NCI-H774 (cell line): ENCODE measurements at regions not wholly inside any gene's neighbourhood (a gene's known extent, or its start where the extent isn't known, plus 50 kb on each side); places are given as distances from the start of the nearest gene placed in this dataset.
"Not testable (repeated sequence)": the region's sequence is repeated elsewhere in the genome, so short reads cannot be mapped to it uniquely, and the experiment has no call there.

Experiments
- DNase-seq: peaks from one replicate; lab custom pipeline; 2025; lab: John Stamatoyannopoulos, UW

- DNase-seq = no peak
Observed at GRCh38 chr14:31911160-31911559, 165.9 kb upstream of the ARHGAP5 start.

GRCh38 chr14:31913370-31913769 lies 163.7 kb upstream of the ARHGAP5 start:
- no peak for DNase-seq

GRCh38 chr14:31918289-31918688 lies 158.8 kb upstream of the ARHGAP5 start:
- DNase-seq = not testable (repeated sequence)

DNA sequence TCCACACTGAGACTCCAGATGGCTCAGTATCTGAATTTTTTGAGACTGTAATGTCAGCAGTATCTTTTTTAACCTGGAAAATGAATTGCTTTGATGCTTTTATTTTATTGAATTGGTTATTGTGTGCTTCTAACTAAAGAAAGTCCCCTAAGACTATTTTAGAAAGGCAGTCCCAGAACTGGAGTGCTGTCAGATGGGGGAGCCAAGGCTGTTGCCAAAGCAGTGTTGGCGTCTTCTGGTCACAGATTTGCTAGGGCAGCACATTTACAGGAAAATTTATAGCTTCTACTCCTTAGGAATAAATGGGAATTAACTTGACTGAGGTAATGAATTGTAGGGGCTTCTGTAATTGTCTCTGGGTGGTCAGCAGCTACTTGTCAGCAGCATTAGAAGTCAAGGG lies 157.1 kb upstream of the ARHGAP5 start:
- DNase-seq = no peak

DNA sequence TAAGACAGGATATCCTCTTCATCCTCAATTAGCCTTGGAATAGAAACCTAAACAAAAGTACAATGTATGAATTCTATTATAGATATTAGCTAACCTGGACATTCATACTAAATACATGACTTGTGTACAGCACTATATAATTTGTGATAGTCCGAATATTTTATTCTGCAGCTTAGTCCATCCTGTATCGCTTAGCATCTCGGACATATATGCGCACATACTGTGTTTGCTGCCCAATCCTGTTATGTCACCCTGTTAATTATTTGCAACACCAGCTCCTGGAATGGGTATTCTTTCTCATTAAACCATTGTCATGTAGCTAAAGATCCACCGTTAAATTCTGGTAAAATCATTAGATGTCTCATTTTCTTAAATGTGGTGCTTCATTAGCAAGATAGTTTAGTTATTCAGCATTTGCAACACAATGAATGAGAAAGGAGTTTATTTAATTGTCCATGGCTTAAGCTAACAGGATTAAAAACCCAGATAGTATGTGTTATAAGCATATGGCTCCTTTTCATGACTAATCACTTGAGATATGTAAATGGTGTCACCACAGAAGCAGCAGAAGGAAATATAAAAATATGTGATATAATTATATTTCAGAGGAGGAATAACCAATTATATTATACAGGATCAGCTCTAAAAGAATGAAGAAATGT lies 156.0 kb upstream of the ARHGAP5 start:
- no peak for DNase-seq

DNA sequence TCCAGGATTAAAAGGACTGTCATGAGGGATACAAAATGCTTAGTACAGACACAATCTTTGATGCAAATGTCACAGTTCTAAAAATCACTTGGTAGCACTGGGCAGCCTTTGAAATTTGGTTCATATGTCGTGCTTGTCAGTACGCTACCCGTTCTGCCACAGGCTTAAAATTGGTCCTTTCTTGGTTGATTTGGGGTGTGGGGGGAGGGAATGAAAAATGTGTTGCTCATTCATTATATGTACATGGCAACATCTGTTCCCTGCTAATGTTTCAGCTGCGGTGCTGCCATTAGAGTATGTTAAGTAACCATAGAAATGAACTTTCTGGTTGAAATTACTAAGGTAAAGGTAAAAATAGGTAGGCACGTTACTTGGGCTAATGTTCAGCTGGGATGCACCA lies 155.4 kb upstream of the ARHGAP5 start:
- no peak for DNase-seq

DNA sequence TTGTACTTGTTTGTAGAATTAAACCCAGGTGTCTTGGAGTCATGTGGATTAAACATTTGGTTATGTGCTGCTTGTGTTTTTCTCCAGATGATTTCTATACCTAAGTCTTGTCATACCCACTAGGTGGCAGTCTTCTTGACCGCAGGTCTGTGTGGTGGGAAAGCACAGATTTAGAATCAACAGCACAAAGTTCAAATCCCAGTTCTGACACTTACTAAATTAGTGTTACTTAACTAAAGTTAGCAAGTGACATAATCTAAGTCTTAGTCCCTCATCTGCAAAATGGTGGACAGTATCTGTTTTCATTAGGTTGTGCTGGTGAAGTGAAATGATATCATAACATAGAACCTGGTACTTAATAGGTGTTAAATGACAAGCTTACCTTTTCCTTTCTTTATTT lies 151.0 kb upstream of the ARHGAP5 start:
- DNase-seq = peak; percentile 16

DNA sequence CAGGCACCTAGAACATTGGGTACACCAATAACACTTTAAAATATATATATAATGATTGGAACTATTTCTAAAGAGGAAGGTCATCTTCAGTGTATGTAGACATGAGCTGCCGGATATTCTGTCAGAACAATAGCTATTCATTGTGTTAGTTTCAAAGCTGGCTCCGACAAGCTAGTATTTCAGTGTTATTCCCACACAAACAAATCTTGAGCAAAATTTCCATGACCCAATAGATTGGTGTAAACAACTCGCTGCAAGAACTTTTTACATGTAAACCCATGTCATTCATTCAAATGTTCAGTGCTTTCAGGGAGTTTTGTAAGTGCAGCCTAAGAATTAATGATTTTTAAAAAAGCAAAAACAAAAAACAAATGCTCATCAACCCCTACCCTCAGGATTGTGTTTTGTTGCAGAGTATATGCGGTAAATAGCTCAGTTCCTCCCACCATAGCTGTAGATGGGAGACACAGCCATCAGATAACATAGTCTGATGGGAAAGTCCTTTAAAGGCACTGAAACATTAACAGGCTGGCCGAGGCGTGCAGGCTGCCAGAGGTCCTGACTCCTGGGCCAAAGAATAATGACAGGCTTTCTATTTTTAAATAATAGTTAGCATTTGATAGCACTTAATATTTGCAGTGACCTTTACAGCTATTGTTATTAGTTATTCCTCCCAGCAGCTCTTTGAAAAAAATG lies 150.3 kb upstream of the ARHGAP5 start:
- no peak for DNase-seq

- DNase-seq = no peak
Observed at GRCh38 chr14:31927348-31927832, 149.7 kb upstream of the ARHGAP5 start.

- DNase-seq = no peak
Observed at GRCh38 chr14:31930070-31930469, 147.0 kb upstream of the ARHGAP5 start.

DNA sequence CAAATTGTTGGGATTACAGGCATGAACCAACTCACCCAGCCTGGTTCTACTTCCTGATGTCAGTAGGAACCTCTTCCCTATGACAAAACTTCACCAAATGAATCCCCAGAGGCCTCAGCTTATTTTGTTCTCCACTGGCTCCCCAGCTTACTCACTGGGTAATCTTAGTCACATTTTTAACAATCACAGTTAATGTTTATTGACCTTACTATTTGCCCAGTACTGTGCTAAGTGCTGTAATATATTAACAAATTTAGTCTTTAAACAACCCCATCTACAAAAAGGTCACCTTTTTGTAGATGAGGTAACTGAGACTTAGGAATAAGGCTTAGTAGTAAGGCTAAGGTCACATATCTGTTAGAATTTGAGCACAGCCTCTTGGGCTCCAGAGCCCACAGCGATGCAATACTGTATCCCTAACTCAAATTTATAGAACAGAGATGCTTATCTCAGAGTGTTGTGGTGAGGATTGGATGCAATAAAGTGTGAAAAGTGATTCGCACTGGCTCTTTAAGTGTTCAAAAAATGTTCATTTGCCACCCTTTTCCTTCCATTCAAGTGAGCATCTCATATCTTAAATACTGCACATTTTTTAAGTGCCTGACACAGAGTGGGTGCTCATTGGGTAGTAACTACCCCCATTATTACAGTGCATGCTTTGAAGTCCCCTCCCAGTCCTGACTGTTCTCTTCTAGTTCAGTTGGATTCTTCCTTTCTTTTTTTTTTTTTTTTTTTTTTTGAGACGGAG lies 146.4 kb upstream of the ARHGAP5 start:
- DNase-seq = no peak

DNA sequence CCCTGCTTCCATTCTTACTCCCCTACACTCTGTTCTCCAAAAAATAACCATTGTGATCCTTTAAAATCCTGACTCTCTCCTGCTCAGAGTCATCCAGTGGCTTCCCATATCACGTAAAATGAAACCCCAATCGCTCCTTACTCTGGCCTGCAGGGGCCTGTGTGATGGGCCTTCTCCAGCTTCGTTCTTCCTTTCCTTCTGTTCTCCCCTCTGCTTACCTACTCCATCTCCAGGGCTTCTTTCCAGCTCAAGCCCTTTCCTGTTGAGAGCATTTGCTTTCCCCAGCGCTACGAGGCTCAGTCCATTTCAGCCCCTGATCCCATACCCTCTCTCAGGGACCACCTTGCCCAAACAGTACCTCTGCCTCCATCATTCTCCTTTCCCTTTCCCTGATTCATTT lies 144.4 kb upstream of the ARHGAP5 start:
- DNase-seq = no peak

DNA sequence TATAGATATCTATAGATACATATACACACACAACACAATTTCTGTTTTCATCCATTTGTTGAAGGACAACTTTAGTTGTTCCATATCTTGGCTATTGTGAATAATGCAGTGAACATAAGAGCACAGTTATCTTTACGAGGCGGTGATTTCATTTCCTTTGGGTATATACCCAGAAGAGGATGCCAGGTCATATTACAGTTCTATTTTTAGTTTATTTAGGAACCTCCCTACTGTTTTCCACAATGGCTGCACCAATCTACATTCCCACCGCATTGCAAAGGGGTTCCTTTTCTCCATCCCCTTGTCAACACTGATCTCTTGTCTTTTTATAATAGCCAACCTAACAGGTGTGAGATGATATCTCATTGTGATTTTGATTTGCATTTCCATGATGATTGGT lies 143.4 kb upstream of the ARHGAP5 start:
- no peak for DNase-seq

DNA sequence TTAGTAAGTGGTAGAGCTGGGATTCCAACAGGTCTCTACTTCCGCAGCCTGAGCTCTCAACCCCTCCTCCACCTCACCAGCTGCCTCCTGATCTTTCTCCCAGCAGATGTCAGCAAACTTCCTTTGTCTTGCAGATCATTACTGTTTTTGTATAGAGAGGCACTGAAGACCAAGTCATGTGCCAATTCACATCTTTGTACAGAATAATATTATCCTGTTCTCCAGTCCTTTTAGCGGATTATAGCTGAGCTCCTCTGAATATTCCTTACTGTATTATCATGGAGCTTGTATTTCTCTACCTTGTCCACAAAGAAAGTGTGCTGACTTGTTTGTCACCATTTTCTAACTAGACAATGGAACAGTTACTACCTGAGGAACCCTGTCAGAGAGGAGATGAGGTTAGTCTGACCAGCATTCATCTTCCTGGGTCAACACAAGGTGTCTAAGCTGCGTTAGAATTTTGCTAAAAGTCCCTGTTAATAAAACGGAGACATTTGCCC lies 142.3 kb upstream of the ARHGAP5 start:
- peak; percentile 39 for DNase-seq

DNA sequence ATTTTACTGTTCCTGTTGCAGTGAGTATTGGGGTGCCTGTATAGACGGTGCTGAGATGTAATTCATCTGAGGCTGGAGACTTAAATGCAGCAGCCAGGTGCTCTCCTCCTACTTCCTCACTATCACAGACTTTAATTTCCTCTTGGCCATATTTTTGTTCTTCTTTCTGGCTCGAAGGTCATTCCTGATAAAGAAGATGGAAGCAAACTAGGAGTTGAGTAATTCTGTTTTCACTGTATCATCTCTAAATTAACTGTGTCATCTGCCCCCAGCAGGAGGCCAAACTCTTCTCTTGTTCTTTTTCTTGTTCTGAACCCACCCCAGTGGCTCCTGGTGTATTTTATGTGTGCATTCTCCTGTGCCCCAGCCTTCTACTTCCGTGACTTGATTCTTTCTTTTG lies 141.7 kb upstream of the ARHGAP5 start:
- no peak for DNase-seq

DNA sequence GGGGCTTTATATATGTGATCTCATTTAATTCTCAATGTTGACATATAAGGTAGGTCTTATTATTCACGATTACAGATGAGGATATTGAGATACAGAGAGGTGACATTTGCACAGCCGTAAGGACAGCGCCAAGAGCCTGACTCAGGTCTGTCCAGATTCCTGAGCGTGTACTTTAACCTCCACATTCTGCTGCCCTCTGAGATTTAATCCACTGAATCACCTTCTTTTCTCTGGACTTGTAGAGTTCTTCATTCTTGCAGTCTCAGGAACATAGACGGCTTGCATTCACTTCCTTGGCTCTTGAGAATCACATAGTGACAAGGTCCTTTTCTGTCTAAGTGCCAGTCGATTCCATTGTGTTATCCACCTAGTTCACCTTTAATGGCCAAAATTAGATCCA lies 141.0 kb upstream of the ARHGAP5 start:
- no peak for DNase-seq

- DNase-seq = no peak
Observed at GRCh38 chr14:31937730-31938346, 139.3 kb upstream of the ARHGAP5 start.

DNA sequence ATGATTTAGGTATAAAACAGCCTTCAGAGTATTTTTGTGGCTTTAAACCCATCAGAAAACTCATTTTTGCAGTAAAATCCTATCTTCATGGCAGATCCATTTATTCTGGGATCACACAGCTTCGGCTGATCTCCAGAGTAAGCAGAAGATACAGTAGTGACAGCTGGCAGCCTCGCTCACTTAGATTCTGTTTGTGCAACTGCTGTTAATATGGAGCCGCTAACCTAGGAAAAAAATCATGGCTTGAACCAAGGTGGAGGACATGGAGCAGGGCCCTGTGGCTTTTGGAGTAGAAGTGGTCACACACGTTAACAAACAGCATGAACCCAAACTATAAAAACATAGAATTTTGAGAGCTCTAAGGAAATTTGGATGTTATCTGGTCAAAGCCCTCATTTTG lies 137.2 kb upstream of the ARHGAP5 start:
- DNase-seq = peak; percentile 62

DNA sequence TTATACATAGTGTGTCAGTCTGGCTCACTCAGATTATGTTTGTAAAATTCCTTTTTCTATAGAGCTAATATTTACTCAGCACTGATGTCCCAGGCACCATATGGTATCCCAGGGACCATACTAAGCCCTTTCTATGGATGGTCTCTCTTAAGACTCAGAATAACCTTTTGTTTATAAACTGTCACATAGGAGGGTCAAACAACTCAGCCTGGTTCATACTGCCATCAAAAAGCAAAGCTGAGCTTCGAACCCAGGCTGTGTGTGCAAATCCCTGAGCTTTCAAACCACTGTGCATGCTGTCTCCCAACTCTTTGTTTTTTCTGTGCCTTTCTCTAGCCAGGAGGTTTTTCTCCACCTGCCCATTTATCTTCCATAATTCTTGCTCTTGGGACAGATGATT lies 135.6 kb upstream of the ARHGAP5 start:
- no peak for DNase-seq

- no peak for DNase-seq
Observed at GRCh38 chr14:31942166-31942841, 134.8 kb upstream of the ARHGAP5 start.

- no peak for DNase-seq
Observed at GRCh38 chr14:31943217-31943799, 133.8 kb upstream of the ARHGAP5 start.
